PFSK-1 (cell line): ENCODE measurements at regions not wholly inside any gene's neighbourhood (a gene's known extent, or its start where the extent isn't known, plus 50 kb on each side); places are given as distances from the start of the nearest gene placed in this dataset.

Experiments used
- FOXP2 ChIP-seq: optimal IDR thresholded peaks from 2 replicates; pipeline ENCODE3; 2011; ENCODE audit warnings: borderline replicate concordance, control low read depth, inconsistent platforms; ENCODE audit not compliant: insufficient read depth; ENCODE audit errors: extremely low read length, extremely low read depth
- POLR2AphosphoS5 ChIP-seq: IDR thresholded peaks from 2 replicates; pipeline ENCODE4 v1.6.1; 2012; ENCODE audit warnings: low read depth, mild to moderate bottlenecking, control low read depth, low read length, moderate library complexity
- SIN3A ChIP-seq: IDR thresholded peaks from 2 replicates; pipeline ENCODE4 v1.6.1; 2012; ENCODE audit warnings: mild to moderate bottlenecking, low read length, moderate library complexity, borderline replicate concordance; ENCODE audit not compliant: insufficient read depth
- TAF1 ChIP-seq: IDR thresholded peaks from 2 replicates; pipeline ENCODE4 v1.6.1; 2012; ENCODE audit warnings: low read length, control low read depth, borderline replicate concordance; ENCODE audit not compliant: insufficient read depth
- TF ChIP-seq, protein P1 (sequence below), 2 experiments: IDR thresholded peaks; 2 replicates each; pipeline versions ENCODE4 v1.6.1 to v1.8.0; 2011 to 2012; ENCODE audit warnings: low read depth in 2 of 2, low read length in 2 of 2, control low read depth in 1 of 2, inconsistent platforms in 1 of 2, mild to moderate bottlenecking in 1 of 2, moderate library complexity in 1 of 2; ENCODE audit not compliant: insufficient read depth in 1 of 2

DNA sequence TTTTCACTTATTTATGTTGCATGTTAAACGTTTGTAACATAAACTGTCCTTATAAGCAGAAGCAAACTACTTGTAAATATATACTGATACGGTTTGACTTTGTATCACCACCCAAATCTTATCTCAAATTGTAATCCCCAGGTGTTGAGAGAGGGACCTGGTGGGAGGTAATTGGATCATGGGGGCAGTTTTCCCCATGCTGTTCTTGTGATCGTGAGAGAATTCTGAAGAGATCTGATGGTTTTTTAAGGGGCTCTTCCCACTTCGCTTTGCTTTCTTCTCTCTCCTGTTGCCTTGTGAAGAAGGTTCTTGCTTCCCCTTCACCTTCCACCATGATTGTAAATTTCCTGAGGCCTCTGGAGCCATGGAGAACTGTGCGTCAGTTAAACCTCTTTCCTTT lies 87.1 kb upstream of the MAPK10 start:
- no peak for TF ChIP-seq POLR2AphosphoS5
- TF ChIP-seq SIN3A, result no peak
- TF ChIP-seq, protein P1, sequence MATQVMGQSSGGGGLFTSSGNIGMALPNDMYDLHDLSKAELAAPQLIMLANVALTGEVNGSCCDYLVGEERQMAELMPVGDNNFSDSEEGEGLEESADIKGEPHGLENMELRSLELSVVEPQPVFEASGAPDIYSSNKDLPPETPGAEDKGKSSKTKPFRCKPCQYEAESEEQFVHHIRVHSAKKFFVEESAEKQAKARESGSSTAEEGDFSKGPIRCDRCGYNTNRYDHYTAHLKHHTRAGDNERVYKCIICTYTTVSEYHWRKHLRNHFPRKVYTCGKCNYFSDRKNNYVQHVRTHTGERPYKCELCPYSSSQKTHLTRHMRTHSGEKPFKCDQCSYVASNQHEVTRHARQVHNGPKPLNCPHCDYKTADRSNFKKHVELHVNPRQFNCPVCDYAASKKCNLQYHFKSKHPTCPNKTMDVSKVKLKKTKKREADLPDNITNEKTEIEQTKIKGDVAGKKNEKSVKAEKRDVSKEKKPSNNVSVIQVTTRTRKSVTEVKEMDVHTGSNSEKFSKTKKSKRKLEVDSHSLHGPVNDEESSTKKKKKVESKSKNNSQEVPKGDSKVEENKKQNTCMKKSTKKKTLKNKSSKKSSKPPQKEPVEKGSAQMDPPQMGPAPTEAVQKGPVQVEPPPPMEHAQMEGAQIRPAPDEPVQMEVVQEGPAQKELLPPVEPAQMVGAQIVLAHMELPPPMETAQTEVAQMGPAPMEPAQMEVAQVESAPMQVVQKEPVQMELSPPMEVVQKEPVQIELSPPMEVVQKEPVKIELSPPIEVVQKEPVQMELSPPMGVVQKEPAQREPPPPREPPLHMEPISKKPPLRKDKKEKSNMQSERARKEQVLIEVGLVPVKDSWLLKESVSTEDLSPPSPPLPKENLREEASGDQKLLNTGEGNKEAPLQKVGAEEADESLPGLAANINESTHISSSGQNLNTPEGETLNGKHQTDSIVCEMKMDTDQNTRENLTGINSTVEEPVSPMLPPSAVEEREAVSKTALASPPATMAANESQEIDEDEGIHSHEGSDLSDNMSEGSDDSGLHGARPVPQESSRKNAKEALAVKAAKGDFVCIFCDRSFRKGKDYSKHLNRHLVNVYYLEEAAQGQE (IDR thresholded peaks at IDR 0.05; ENCODE audit: insufficient read depth in 1 of 2, low read depth in 2 of 2, low read length in 2 of 2), result no peak
- no peak for TF ChIP-seq TAF1
- no peak for TF ChIP-seq FOXP2

DNA sequence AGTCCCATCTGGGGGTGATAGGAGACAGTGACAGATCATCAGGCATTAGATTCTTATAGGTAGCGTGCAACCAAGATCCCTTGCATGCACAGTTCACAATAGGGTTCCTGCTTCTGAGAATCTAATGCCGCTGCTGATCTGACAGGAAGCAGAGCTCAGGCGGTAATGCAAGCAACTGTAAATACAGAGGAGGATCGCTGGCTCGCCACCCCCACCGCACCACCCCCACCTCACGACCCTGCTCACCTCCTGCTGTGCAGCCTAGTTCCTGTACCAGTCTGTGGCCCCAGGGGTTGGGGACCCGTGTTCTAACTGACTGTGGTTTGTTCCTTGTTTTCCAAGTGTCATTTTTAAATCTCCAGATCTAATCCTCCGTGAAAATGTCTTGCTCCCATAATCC lies 89.0 kb upstream of the MAPK10 start:
- TF ChIP-seq POLR2AphosphoS5, result no peak
- TF ChIP-seq, protein P1 (IDR thresholded peaks at IDR 0.05; ENCODE audit: insufficient read depth in 1 of 2, low read depth in 2 of 2, low read length in 2 of 2), result no peak
- TF ChIP-seq FOXP2, result no peak
- no peak for TF ChIP-seq SIN3A

DNA sequence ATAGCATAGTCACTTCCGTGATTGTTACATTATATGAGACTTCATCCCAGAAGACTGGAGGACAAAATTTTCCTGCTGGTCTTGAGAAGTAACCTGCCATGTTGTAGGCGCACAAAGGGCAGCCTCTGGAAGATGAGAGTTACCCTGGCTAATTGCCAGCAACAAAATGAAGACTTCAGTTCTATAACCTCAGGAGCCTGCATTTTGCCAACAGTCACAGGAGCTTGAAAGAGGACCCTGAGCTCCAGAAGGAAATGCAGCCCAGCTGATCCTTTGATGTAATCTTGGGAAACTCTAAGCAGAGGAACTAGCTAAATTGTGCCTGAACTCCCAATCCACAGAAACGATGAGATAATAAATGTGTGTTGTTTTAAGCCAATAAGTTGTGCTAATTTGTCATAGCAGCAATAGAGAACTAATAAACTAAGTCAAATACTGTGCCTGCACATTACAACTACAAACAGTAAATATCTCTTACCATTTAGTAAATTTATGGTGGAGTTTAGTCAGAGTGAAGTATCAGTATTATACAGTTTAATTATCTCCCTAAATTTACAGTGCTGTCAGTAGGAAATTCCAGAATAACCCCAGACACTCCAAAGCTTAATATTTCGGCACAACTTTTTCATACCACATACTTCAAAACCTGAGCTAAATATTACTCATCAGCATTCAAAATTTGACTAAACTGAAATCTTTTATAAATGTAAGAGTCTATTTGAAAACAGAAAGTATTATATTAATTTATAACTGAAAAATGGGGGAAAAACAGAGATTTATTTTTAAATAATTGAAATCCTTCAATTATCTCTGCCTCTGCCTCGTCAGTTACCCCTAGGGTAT lies 90.1 kb upstream of the MAPK10 start:
- TF ChIP-seq, protein P1 (IDR thresholded peaks at IDR 0.05; ENCODE audit: insufficient read depth in 1 of 2, low read depth in 2 of 2, low read length in 2 of 2), result no peak
- TF ChIP-seq FOXP2, result no peak
- no peak for TF ChIP-seq TAF1
- TF ChIP-seq SIN3A, result no peak
- no peak for TF ChIP-seq POLR2AphosphoS5

DNA sequence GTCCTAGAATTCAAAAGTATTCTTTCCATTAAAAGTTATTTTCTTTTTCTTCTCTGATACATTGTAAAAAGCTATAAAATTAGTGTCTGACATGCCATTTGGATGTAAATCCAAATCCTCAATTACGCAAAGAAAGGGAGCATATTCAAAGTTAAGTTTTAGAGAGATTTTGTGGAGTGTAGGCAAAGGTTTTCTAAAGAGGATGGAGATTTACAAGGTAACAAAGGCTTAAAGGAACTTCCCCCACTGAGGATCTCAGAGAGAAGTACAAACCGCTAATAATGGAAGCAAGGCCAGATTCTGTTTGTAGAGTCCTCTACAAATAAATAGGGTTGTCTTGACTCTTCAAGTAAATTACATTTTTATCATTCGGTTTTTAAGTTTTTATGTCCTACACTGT lies 91.0 kb upstream of the MAPK10 start:
- TF ChIP-seq FOXP2 (no peak), POLR2AphosphoS5 (no peak), SIN3A (no peak), TAF1 (no peak)
- TF ChIP-seq, protein P1 (IDR thresholded peaks at IDR 0.05; ENCODE audit: insufficient read depth in 1 of 2, low read depth in 2 of 2, low read length in 2 of 2), result no peak
